ENCODE measurements at regions not wholly inside any gene's neighbourhood (a gene's known extent, or its start where the extent isn't known, plus 50 kb on each side); places are given as distances from the start of the nearest gene placed in this dataset.

- DNase-seq (ENCODE audit: low read depth), result no peak
Measured at GRCh38 chr15:93562395-93563123, 473.5 kb upstream of the RGMA start.

- no peak for DNase-seq (ENCODE audit: low read depth)
Measured at GRCh38 chr15:93557696-93558095, 468.7 kb upstream of the RGMA start.

GRCh38 chr15:93553167-93553935 is 464.3 kb upstream of the RGMA start:
- no peak for DNase-seq (ENCODE audit: low read depth)

- DNase-seq (ENCODE audit: low read depth), result no peak
Measured at GRCh38 chr15:93543093-93543492, 454.1 kb upstream of the RGMA start.

- DNase-seq (ENCODE audit: low read depth), result no peak
Measured at GRCh38 chr15:93527374-93528050, 438.5 kb upstream of the RGMA start.

GRCh38 chr15:93524432-93524831 is 435.4 kb upstream of the RGMA start:
- DNase-seq (ENCODE audit: low read depth), result no peak

GRCh38 chr15:93523481-93523880 is 434.5 kb upstream of the RGMA start:
- peak; percentile 80 for DNase-seq (ENCODE audit: low read depth)

GRCh38 chr15:93520206-93520605 is 431.2 kb upstream of the RGMA start:
- DNase-seq (ENCODE audit: low read depth), result no peak

GRCh38 chr15:93519599-93519998 is 430.6 kb upstream of the RGMA start:
- DNase-seq (ENCODE audit: low read depth), result no peak

- no peak for DNase-seq (ENCODE audit: low read depth)
Measured at GRCh38 chr15:93517176-93517575, 428.2 kb upstream of the RGMA start.

- no peak for DNase-seq (ENCODE audit: low read depth)
Measured at GRCh38 chr15:93515256-93516051, 426.4 kb upstream of the RGMA start.

- no peak for DNase-seq (ENCODE audit: low read depth)
Measured at GRCh38 chr15:93506646-93507045, 417.6 kb upstream of the RGMA start.

- DNase-seq (ENCODE audit: low read depth), result no peak
Measured at GRCh38 chr15:93505506-93505905, 416.5 kb upstream of the RGMA start.

- DNase-seq (ENCODE audit: low read depth), result no peak
Measured at GRCh38 chr15:93501946-93502345, 412.9 kb upstream of the RGMA start.

GRCh38 chr15:93500155-93500554 is 411.1 kb upstream of the RGMA start:
- DNase-seq (ENCODE audit: low read depth), result no peak

GRCh38 chr15:93497291-93497690 is 408.3 kb upstream of the RGMA start:
- DNase-seq (ENCODE audit: low read depth), result no peak

- DNase-seq (ENCODE audit: low read depth), result no peak
Measured at GRCh38 chr15:93496888-93497287, 407.9 kb upstream of the RGMA start.

GRCh38 chr15:93495799-93496637 is 407.0 kb upstream of the RGMA start:
- no peak for DNase-seq (ENCODE audit: low read depth)

- no peak for DNase-seq (ENCODE audit: low read depth)
Measured at GRCh38 chr15:93493172-93493571, 404.2 kb upstream of the RGMA start.

GRCh38 chr15:93491291-93491690 is 402.3 kb upstream of the RGMA start:
- no peak for DNase-seq (ENCODE audit: low read depth)

- DNase-seq (ENCODE audit: low read depth), result no peak
Measured at GRCh38 chr15:93488296-93488713, 399.3 kb upstream of the RGMA start.

Data from RPMI7951 (cell line).